ENCODE measurements at regions not wholly inside any gene's neighbourhood (a gene's known extent, or its start where the extent isn't known, plus 50 kb on each side); places are given as distances from the start of the nearest gene placed in this dataset.
A peak's percentile ranks its signal among the peaks of the same experiment; 100 is the strongest.
"Not testable (repeated sequence)": the region's sequence is repeated elsewhere in the genome, so short reads cannot be mapped to it uniquely, and the experiment has no call there.

GRCh38 chr11:104776501-104777170 is 121.6 kb downstream of the CASP12 start:
- no peak for DNase-seq

DNA sequence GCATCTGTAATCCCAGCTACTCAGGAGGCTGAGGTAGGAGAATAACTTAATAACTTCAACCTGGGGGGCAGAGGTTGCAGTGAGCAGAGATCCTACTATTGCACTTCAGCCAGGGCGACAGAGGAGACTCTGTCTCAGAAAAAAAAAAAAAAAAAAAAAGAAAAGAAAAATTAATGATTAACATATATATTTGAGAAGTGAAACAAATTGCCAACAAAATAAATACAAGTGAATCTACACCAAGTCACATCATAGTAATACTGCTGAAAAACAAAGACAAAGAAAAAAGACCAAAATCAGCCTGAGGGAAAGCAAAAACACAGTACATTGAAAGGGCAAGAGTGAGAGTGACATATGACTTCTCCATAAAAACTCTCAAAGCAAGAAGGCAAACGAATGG is 123.7 kb downstream of the CASP12 start:
- DNase-seq: no peak

DNA sequence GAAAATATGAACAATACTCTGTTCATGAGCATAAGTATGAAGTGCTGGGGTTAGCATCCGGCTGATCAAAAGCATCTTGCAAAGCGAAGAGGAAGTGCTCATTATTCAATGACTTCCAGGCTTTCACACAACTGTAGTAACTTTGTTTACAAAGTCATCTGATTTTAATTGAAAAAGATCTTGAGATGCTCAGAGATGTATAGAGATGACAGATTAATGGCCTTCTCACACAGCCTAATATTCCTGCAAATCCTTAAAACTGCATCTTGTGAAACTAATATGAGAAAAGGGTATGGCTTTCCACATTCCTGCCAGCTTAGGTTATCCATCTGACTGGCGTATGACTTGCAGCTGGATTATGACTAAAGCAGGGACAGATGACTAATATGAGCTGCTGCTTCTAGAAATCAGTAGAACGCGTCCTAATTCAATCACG is 125.4 kb downstream of the CASP12 start:
- DNase-seq: peak in 2 of 5 donors; percentile 2 to 37

- DNase-seq: no peak
Observed at GRCh38 chr11:104771763-104772162, 126.5 kb downstream of the CASP12 start.

DNA sequence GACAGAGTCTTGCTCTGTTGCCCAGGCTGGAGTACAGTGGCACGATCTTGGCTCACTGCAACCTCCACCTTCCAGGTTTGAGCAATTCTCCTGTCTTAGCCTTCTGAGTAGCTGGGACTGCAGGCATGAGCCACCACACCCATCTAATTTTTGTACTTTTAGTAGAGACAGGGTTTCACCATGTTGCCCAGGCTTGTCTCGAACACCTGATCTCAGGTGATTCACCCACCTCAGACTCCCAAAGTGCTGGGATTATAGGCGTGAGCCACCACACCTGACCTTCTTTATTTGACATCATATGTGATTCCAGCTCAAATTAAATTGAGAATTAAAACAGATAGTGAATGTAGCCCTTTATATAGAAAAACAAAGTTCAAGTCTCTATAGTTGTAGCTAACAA is 127.2 kb downstream of the CASP12 start:
- not testable (repeated sequence) for DNase-seq

DNA sequence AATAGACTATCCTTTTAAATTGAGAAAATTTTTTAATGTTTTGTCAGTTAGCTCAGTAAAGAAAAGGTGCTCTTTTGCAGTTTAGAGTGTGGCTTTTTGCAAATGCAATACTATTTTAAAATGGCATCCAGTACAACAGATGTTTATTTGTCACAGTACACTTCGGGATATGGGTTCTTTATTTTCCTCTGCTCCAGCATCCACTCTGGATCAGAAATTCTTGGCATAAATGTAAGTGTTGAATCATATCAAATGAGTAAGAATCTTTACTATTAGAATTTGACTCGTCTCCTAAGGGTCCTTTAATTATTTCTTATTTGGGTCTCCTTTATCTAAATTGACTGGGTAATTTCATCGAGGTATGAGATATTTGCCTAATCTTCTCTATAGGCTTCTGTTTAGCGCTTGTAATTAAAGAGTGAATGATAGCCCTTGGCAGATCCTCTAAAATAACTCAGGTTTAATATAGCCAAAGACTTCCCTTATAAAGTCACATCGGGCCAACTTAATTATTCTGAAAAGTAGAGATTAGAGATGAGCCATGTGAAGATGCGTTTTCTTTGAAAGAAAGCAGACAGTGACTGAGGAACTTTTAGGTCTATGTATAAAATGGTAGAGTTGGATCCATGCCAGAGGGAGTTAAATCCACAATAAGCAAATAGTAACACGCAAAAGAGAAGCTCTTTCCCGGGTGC is 132.7 kb downstream of the CASP12 start:
- DNase-seq: no peak

DNA sequence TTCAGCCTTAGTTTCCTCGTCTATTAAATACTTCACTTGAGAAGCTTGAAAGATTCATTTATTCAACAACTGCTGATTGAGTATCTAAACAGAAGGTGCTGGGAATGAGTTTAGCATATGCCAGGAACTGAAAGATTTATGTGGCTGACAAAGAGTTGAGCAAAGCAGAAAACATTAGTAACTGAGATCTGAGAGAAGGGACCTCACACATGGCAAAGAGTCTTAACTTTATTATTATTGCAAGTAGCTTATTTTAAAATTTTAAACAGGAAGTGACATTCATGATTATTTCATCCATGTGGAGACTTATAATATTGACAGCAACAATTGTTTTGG is 133.6 kb downstream of the CASP12 start:
- no peak for DNase-seq

DNA sequence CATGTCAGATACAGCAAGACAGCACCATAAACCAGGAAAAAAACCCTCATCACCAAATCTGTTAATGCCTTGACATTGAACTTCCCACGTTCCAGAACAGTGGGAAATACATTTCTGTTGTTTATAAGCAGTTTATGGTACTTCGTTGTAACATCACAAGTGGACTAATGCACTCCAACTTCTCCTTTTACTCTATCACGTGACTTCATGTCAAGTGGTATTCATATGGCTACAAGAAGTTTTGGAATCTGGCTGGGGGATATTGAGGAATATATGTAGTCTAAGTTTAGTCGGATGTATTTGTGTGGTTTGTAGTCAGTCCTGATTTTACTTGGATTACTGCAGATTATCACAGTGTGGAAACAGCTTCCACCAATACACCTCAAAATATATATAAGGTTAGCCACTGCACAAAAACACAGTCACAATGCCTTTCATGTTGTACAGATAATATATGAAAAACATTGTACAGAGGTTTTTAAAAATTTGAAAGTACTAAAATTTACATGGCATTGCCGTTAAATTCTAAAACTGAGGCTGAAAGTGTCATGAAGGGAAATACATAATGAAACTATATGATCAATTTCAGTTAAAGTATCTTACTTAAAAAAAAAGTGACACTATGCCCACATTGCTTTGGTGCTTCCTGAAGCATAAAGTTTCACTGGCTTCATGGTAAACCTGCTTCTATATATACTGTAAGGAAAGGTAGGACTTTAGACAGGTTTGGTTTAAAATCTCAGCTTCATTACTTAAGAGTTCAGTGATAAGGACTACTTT is 134.1 kb downstream of the CASP12 start:
- peak in 1 of 5 donors; percentile 43 for DNase-seq

DNA sequence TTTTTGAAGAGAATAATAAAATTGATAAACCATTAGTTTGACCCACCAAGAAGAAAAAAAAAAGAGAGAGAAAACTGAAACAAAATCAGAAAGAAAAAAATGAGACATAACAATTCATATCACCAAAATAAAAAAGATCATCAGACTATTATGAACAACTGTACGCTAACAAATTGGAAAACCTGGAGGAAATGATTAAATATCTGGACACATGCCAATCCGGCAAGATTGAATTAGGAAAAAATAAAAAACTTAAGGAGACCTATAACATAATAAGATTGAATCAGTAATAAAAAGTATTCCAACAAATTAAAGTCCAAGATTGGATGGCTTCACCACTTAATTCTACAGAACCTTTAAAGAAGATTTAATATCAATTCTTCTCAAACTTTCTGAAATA is 136.7 kb downstream of the CASP12 start:
- no peak for DNase-seq

- no peak for DNase-seq
Observed at GRCh38 chr11:104759464-104759863, 138.8 kb downstream of the CASP12 start.

DNA sequence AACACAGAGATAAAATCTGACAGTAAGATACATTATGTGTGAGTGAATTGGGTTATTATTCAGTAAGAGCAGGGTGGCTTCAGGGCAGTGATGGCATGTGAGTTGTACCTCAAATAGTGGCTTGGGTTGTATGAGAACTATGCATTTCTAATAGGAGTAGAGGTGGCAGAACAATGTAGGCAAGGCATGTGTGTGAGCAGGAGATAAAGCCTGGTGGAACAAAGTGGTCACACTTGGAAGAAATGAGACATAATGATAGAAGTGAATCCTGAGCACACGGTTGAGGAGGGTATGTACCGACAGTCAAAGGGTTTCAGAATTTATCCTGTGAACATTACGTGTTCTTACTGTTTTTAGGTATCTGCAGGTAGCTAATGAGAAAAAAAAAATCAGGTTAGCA is 159.3 kb downstream of the CASP12 start:
- DNase-seq: no peak

- DNase-seq: no peak
Observed at GRCh38 chr11:104738208-104738607, 160.1 kb downstream of the CASP12 start.

- no peak for DNase-seq
Observed at GRCh38 chr11:104736502-104736901, 161.8 kb downstream of the CASP12 start.

DNA sequence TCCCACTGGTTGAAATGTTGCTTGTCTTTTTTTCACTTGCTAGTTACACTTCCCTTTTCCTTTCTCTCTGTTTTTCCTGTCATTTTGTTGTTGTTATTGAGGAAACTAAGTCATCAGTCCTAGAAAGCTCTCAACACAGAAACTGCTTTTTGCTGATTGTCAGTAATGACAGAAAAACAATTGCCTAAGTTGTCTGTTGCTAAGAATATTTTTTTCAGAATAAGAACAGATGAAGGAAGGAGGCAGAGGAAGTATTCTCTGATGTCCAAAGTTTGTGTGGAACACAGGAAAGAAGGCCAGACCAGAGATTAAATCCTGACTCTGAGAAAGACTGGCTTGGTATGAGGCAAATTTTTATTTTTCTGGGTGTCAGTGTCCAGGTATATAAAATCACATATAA is 163.3 kb downstream of the CASP12 start:
- no peak for DNase-seq

DNA sequence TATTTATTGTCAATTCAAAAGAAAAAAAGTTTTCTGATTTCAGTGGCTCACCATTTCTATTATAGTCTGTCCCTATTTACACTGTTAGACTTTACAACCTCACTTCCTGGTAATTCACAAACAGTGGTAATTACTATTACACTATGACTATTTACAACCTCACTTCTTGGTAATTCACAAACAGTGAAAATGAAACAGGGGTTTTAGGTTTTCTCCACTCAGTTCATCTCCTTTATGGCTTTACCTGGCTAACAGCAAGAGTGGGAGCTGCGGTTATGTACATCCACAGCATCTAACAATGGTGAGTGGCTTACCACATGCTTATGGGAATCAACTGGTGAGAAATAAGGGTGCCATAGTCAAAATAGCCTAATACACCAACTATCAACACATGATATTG is 166.4 kb downstream of the CASP12 start:
- DNase-seq: peak in 1 of 5 donors; percentile 77

DNA sequence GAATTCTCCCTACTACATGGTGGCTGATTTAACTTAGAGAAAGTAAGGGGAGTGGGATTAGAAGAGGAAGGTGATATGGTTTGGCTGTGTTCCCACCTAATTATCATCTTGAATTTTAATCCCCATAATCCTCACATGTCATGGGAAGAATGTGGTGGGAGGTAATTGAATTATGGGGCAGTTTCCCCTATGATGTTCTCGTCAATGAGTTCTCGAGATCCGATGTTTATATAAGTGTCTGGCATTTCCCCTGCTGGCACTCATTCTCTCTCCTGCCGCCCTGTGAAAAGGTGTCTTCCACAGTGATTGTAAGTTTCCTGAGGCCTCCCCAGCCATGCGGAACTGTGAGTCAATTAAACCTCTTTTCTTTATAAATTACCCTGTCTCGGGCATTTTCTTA is 169.3 kb downstream of the CASP12 start:
- DNase-seq: no peak

- no peak for DNase-seq
Observed at GRCh38 chr11:104727768-104728167, 170.5 kb downstream of the CASP12 start.

- no peak for DNase-seq
Observed at GRCh38 chr11:104727095-104727494, 171.2 kb downstream of the CASP12 start.

DNA sequence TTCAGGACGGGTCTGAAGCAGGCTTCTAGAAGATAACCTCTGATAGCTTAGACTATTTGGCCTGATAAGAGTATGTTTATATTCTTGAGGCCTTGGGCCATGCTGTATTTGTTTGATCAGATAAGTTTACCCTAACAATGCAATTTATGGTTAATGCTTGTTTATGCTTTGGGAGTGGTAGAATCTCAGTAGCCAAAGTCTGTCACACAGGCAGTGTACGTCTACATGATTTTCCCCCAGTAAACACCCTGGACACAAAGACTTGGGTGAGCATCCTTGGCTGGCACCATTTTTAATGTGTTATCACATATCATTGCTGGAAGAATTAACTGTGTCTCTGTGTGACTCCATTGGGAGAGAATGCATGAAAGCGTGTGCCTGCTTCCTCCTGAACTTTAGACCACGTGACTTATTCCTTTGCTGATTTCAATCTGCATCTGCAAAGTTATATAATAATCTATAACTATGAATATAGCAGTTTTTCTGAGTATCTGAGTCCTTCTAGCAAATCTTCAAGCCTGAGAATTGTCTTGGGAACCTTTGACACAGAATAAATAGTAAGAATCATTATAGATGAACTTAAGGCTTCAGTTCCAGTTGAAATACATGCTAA is 172.4 kb downstream of the CASP12 start:
- no peak for DNase-seq

DNA sequence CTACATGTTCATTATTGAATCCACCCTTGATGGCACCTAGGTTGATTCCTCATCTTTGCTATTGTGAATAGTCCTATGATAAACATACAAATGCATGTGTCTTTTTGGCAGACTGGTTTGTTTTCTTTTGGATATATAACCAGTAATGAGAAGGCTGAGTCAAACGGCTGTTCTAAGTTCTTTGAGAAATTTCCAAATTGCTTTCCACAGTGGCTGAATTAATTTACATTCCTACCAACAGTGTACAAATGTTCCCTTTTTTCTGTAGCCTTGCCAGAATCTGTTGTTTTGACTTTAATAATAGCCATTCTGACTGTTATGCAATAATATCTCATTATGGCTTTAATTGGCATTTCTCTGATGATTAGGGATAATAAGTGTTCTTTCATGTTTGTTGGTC is 184.9 kb downstream of the CASP12 start:
- DNase-seq: no peak

GRCh38 chr11:104705490-104706190 is 192.6 kb downstream of the CASP12 start:
- DNase-seq: peak; percentile 14 to 97 (median 55)

DNA sequence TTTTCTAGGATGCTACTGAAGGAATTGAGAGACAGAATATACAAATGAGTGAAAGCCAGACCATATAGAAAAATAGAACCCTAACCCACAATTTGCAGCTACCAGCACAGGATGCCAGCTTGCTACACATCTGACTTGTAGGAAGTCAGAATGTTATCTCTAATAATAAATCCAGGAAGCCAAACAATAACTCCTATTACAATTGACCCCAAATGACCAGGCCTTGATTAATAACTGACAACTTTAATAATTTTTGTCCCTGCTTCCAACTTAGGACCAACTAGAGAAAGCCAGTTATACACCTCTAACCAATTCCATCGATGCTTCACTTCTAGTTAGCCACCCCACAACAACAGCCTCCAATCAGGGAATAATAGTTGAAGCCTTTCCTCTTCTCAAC is 193.4 kb downstream of the CASP12 start:
- DNase-seq: peak in 1 of 5 donors; percentile 23

Data from T-helper 1 cell (primary cell).